HG03439 (cell line): ENCODE measurements at regions not wholly inside any gene's neighbourhood (a gene's known extent, or its start where the extent isn't known, plus 50 kb on each side); places are given as distances from the start of the nearest gene placed in this dataset.

Source experiments
- ATAC-seq: cut with Tn5 transposase; IDR thresholded peaks from one replicate; pipeline ENCODE4 v1.9.1; 2021; ENCODE audit warnings: mild to moderate bottlenecking, moderate library complexity; ENCODE audit not compliant: unreplicated experiment

- no peak for ATAC-seq
These were observed 99.8 kb upstream of the YPEL5 start for GRCh38 chr2:30046979-30047378.

DNA sequence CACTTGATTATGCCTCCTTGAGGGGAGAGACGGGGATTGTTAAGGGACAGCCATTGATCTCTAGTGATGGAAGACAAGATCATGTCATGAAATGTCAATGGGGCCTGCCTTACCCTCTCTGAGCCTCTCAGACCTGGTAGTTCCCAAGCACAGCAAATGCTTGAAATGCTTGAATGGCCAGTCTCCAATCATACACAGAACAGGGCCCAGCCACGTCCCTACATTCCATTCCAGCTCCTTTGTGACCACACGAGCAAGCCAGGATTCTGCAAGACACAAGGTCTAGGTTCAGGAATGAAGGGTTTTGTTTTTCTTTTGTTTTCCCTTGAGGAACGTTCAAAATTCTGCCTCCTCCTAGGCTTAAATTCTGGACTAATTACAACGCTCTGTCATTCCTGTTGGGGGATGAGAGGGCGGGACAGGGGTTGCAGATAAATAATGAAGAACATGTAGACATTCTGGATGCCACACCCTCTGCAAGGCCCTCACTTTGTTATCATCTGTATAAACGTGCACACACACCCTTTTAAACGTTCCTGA is 98.1 kb upstream of the YPEL5 start:
- ATAC-seq: no peak

DNA sequence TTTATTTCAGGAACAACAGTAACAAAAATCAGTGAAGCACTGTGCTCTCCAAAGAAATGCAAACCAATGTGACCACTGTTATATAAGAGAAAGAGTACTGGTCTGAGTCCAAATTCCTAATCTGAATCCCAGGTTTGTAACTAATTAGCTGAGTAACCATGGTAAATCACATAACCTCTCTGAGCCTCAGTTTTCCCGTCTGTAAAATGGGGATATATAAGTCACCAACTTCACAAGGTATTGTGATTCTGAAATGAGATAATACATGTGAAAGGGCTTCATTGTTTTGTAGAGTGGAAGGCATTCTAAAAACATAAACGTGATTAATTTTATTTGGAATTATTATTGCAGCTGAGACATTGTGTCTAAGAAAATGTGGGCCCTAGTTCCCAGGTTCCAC is 91.3 kb upstream of the YPEL5 start:
- no peak for ATAC-seq

- no peak for ATAC-seq
These were observed 86.2 kb upstream of the YPEL5 start for GRCh38 chr2:30060562-30060961.

- no peak for ATAC-seq
These were observed 78.7 kb upstream of the YPEL5 start for GRCh38 chr2:30068067-30068466.

DNA sequence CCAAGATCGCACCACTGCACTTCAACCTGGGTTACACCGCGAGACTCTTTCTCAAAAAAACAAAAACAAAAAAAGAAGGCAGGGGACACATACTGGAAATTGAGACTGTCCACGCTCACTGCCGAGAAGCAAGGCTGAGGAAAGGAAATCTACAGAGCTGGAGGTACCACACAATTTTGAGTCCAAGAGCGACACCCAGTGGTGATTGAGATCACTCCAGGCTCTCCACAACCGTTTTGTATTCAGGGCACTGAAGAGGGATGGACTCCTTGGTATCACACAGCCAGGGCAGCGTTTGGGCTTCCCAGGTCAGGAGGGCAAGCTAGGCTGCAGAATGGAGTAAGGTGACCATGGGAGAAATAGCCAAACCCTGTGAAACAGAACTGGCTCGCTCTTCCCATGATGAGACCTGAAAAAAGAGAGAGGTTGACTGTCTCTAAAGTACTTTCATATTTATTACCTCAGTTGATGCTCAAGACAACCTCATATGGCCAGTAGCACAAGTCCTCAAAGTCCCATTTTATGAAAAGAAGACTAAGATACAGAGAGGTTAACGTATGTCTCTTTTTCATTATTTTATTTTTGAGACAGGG is 74.5 kb upstream of the YPEL5 start:
- peak; percentile 61 for ATAC-seq

- ATAC-seq: no peak
These were observed 73.3 kb upstream of the YPEL5 start for GRCh38 chr2:30073523-30073922.

- no peak for ATAC-seq
These were observed 72.8 kb upstream of the YPEL5 start for GRCh38 chr2:30074023-30074422.

GRCh38 chr2:30078521-30078920 is 68.3 kb upstream of the YPEL5 start:
- ATAC-seq: no peak

- no peak for ATAC-seq
These were observed 61.9 kb upstream of the YPEL5 start for GRCh38 chr2:30084915-30085314.

- no peak for ATAC-seq
These were observed 57.6 kb upstream of the YPEL5 start for GRCh38 chr2:30089171-30089570.

DNA sequence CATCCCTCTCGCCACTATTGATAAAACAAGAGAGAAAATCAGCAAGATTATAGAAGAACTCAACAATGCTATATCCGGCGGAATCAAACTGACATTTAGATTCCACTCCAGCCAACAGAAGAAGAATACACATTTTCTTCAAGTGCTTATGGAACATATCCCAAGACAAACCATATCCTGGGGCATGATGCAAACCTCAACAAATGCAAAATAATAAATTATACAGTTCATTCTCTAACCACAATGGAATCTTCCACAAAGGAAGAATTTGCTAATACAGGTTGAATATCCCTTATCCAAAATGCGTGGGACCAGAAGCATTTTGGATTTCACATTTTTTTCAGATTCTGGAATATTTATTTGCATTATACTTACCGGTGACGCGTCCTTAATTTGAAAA is 51.4 kb upstream of the YPEL5 start:
- ATAC-seq: no peak

- ATAC-seq: no peak
These were observed 50.4 kb upstream of the YPEL5 start for GRCh38 chr2:30096451-30096850.
